ENCODE measurements at regions not wholly inside any gene's neighbourhood (a gene's known extent, or its start where the extent isn't known, plus 50 kb on each side); places are given as distances from the start of the nearest gene placed in this dataset.

- no peak for DNase-seq (ENCODE audit: low read depth in 4 of 4, low spot score in 3 of 4)
Observed at GRCh38 chr11:106398502-106399075, 321.1 kb downstream of the AASDHPPT start.

GRCh38 chr11:106399076-106399511 lies 321.6 kb downstream of the AASDHPPT start:
- DNase-seq (ENCODE audit: low read depth in 4 of 4, low spot score in 3 of 4) = no peak

GRCh38 chr11:106399624-106400023 lies 322.2 kb downstream of the AASDHPPT start:
- DNase-seq (ENCODE audit: low read depth in 4 of 4, low spot score in 3 of 4) = no peak

GRCh38 chr11:106400949-106401570 lies 323.6 kb downstream of the AASDHPPT start:
- no peak for DNase-seq (ENCODE audit: low read depth in 4 of 4, low spot score in 3 of 4)

- DNase-seq (ENCODE audit: low read depth in 4 of 4, low spot score in 3 of 4) = no peak
Observed at GRCh38 chr11:106403751-106404150, 326.3 kb downstream of the AASDHPPT start.

- DNase-seq (ENCODE audit: low read depth in 4 of 4, low spot score in 3 of 4) = no peak
Observed at GRCh38 chr11:106409222-106409621, 331.8 kb downstream of the AASDHPPT start.

- no peak for DNase-seq (ENCODE audit: low read depth in 4 of 4, low spot score in 3 of 4)
Observed at GRCh38 chr11:106409671-106410070, 332.2 kb downstream of the AASDHPPT start.

GRCh38 chr11:106410902-106411301 lies 333.4 kb downstream of the AASDHPPT start:
- DNase-seq (ENCODE audit: low read depth in 4 of 4, low spot score in 3 of 4) = no peak

- DNase-seq (ENCODE audit: low read depth in 4 of 4, low spot score in 3 of 4) = no peak
Observed at GRCh38 chr11:106413222-106413621, 335.8 kb downstream of the AASDHPPT start.

GRCh38 chr11:106415510-106415909 lies 338.0 kb downstream of the AASDHPPT start:
- DNase-seq (ENCODE audit: low read depth in 4 of 4, low spot score in 3 of 4) = no peak

GRCh38 chr11:106418791-106419190 lies 341.3 kb downstream of the AASDHPPT start:
- DNase-seq (ENCODE audit: low read depth in 4 of 4, low spot score in 3 of 4) = no peak

GRCh38 chr11:106420048-106420665 lies 342.7 kb downstream of the AASDHPPT start:
- DNase-seq (ENCODE audit: low read depth in 4 of 4, low spot score in 3 of 4) = no peak

GRCh38 chr11:106420686-106421085 lies 343.2 kb downstream of the AASDHPPT start:
- no peak for DNase-seq (ENCODE audit: low read depth in 4 of 4, low spot score in 3 of 4)

- no peak for DNase-seq (ENCODE audit: low read depth in 4 of 4, low spot score in 3 of 4)
Observed at GRCh38 chr11:106421676-106422292, 344.3 kb downstream of the AASDHPPT start.

- no peak for DNase-seq (ENCODE audit: low read depth in 4 of 4, low spot score in 3 of 4)
Observed at GRCh38 chr11:106422583-106422982, 345.1 kb downstream of the AASDHPPT start.

- DNase-seq (ENCODE audit: low read depth in 4 of 4, low spot score in 3 of 4) = no peak
Observed at GRCh38 chr11:106424111-106424510, 346.6 kb downstream of the AASDHPPT start.

GRCh38 chr11:106425819-106426218 lies 348.4 kb downstream of the AASDHPPT start:
- DNase-seq (ENCODE audit: low read depth in 4 of 4, low spot score in 3 of 4) = no peak

- DNase-seq (ENCODE audit: low read depth in 4 of 4, low spot score in 3 of 4) = no peak
Observed at GRCh38 chr11:106426696-106427095, 349.2 kb downstream of the AASDHPPT start.

GRCh38 chr11:106427736-106428135 lies 350.3 kb downstream of the AASDHPPT start:
- no peak for DNase-seq (ENCODE audit: low read depth in 4 of 4, low spot score in 3 of 4)

GRCh38 chr11:106442032-106442431 lies 364.6 kb downstream of the AASDHPPT start:
- no peak for DNase-seq (ENCODE audit: low read depth in 4 of 4, low spot score in 3 of 4)

GRCh38 chr11:106446302-106446701 lies 368.8 kb downstream of the AASDHPPT start:
- DNase-seq (ENCODE audit: low read depth in 4 of 4, low spot score in 3 of 4) = no peak

GRCh38 chr11:106446955-106447354 lies 369.5 kb downstream of the AASDHPPT start:
- DNase-seq (ENCODE audit: low read depth in 4 of 4, low spot score in 3 of 4) = no peak

Measured in left renal pelvis (tissue), 4 donors.